Psoas muscle (tissue), 7 donors: ENCODE measurements at regions not wholly inside any gene's neighbourhood (a gene's known extent, or its start where the extent isn't known, plus 50 kb on each side); places are given as distances from the start of the nearest gene placed in this dataset.

Experiments used
- ATAC-seq, 4 donors: fragments of 200-7000 bp; cut with Tn5 transposase; one replicate each; pipeline ENCODE4 v1.9.1; 2020; ENCODE audit warnings: moderate library complexity in 3 of 4, mild to moderate bottlenecking in 2 of 4
- DNase-seq, 2 donors: peaks; one replicate each; pipeline ENCODE4 v3.0.0-alpha.2; 2020
- H3K27ac ChIP-seq: fragments of 200-600 bp; one replicate; pipeline ENCODE4 v1.8.0; 2022
- H3K27me3 ChIP-seq, 3 donors: fragments of 200-600 bp in 1 of 3; one replicate each; pipeline versions ENCODE4 v1.6.1 to v1.8.0; 2013 to 2022; ENCODE audit warnings: low read length in 2 of 3, mild to moderate bottlenecking in 2 of 3, moderate library complexity in 1 of 3; ENCODE audit not compliant: insufficient read depth in 3 of 3
- H3K36me3 ChIP-seq, 2 donors: fragments of 200-600 bp in 1 of 2; one replicate each; pipeline versions ENCODE4 v1.6.1 to v1.8.0; 2013 to 2022; ENCODE audit warnings: low read depth in 1 of 2, mild to moderate bottlenecking in 1 of 2, moderate library complexity in 1 of 2; ENCODE audit not compliant: insufficient read depth in 1 of 2
- H3K4me1 ChIP-seq: fragments of 200-600 bp; one replicate; pipeline ENCODE4 v1.8.0; 2022
- H3K4me3 ChIP-seq: fragments of 200-600 bp; one replicate; pipeline ENCODE4 v1.8.0; 2022; ENCODE audit warnings: mild to moderate bottlenecking
- H3K9me3 ChIP-seq: fragments of 200-600 bp; one replicate; pipeline ENCODE4 v1.8.0; 2022
- CTCF ChIP-seq: fragments of 200-600 bp; IDR thresholded peaks from one replicate; pipeline ENCODE4 v1.8.0; 2022; ENCODE audit warnings: antibody characterized with exemption
- WGBS, 3 donors: extraction: QIAGEN DNeasy Blood & Tissue Kit; methylation state at CpG; one replicate each; pipeline versions ENCODE4 v1.1.6 to v1.1.7; 2013; 5-methylcytosine and 5-hydroxymethylcytosine counted together
- intact Hi-C, 2 donors: fragments of 100-400 bp; cut with DNase I; formaldehyde crosslinking; loops; one replicate each; pipeline versions ENCODE4 v1.11.0 to v1.14.2; 2022
- donor health status: healthy with polysubstance abuse.
- donor health status: DM: no; HTN: no; CAD: no; lungs with moderate emphysema.
- donor health status: Bipolar disorder and iron deficiency.
- donor health status: healthy.
- donor health status: DM: yes; HTN: yes; CAD: no.
- donor health status: DM: no; HTN: no; CAD: no.
- donor health status: DM: yes; HTN: yes; CAD: no.

- intact Hi-C loops = no loop called here
- H3K4me3 ChIP-seq = no peak overlapping the region
- no peaks in the 10 kb centered on the region for H3K4me1 ChIP-seq
- no peaks in the 10 kb centered on the region for H3K9me3 ChIP-seq
- no peaks in the 10 kb centered on the region for H3K27me3 ChIP-seq
- 94 to 97% (median 95%) methylated on average over 5 of the region's 5 CpGs for WGBS, 3 donors
- DNase-seq (no peak), ATAC-seq (no peak)
- no peak overlapping the region for H3K27ac ChIP-seq
- H3K36me3 ChIP-seq = no peaks in the 10 kb centered on the region
- no peak for TF ChIP-seq CTCF
These were observed 137.0 kb upstream of the STXBP5 start for GRCh38 chr6:147067184-147067583.

DNA sequence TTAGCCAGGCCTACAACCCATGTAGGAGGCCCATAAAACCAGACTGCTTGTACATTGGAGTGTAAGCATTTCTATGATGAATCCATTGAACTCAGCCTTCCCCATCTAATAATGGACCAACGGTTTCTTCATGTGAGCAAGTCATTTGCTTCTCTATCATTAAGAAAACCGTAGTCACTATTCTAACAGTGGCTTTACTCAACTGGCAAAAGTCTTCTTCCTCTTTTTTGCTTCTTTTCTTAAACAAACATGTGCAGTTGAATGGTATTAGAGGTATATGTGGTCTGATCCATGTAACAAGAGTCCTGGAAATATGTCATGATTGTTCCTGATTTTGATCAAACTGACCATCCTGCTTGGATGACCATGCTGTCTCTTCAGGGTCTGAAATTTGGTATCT, 132.4 kb upstream of the STXBP5 start:
- no peak for TF ChIP-seq CTCF
- ATAC-seq (no peak), DNase-seq (no peak)
- no peaks in the 10 kb centered on the region for H3K4me1 ChIP-seq
- H3K4me3 ChIP-seq = no peak overlapping the region
- H3K36me3 ChIP-seq = no peaks in the 10 kb centered on the region
- intact Hi-C loops = no loop called here
- no peaks in the 10 kb centered on the region for H3K27me3 ChIP-seq
- no peak overlapping the region for H3K27ac ChIP-seq
- 85 to 88% (median 86%) methylated on average over 2 of the region's 2 CpGs for WGBS, 3 donors
- no peaks in the 10 kb centered on the region for H3K9me3 ChIP-seq

GRCh38 chr6:147075381-147075780, 128.8 kb upstream of the STXBP5 start:
- WGBS, 3 donors = 70 to 94% (median 85%) methylated on average over 1 of the region's 1 CpG
- no peak for DNase-seq
- H3K4me1 ChIP-seq = no peaks in the 10 kb centered on the region
- no peak overlapping the region for H3K27ac ChIP-seq
- H3K27me3 ChIP-seq = no peaks in the 10 kb centered on the region
- H3K9me3 ChIP-seq = no peaks in the 10 kb centered on the region
- no peak for ATAC-seq
- TF ChIP-seq CTCF = no peak
- no peaks in the 10 kb centered on the region for H3K36me3 ChIP-seq
- intact Hi-C loops = no loop called here
- no peak overlapping the region for H3K4me3 ChIP-seq

- no peaks in the 10 kb centered on the region for H3K4me1 ChIP-seq
- no peaks in the 10 kb centered on the region for H3K36me3 ChIP-seq
- 37 to 84% (median 58%) methylated on average over 5 of the region's 5 CpGs for WGBS, 3 donors
- no peak overlapping the region for H3K27ac ChIP-seq
- intact Hi-C loops = no loop called here
- H3K9me3 ChIP-seq = no peaks in the 10 kb centered on the region
- DNase-seq = no peak
- no peaks in the 10 kb centered on the region for H3K27me3 ChIP-seq
- ATAC-seq = peak in 2 of 4 donors; percentile 67 to 71
- TF ChIP-seq CTCF = no peak
- H3K4me3 ChIP-seq = no peak overlapping the region
These were observed 127.0 kb upstream of the STXBP5 start for GRCh38 chr6:147077251-147077650.

DNA sequence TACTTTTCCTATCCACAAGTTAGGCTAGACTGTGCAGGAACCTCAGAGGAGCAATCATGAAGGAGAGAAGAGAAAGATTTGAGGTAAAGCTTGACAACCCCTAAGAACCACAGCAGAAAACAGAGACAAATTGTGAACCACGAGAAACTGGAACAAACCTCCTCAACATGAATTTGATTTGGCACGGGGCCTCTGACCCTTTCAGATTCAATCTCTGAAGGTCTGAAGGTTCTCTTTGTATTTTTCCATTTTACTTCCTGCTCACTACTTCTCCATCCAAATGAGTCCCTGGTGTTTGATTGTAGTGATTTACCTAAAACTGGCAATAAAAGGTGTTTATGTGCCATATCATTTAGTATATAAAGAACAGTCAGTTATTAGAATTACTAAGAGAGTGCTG, 126.1 kb upstream of the STXBP5 start:
- TF ChIP-seq CTCF = no peak
- no peaks in the 10 kb centered on the region for H3K4me1 ChIP-seq
- 53 to 68% (median 53%) methylated on average over 2 of the region's 2 CpGs for WGBS, 3 donors
- H3K9me3 ChIP-seq = no peaks in the 10 kb centered on the region
- no peak for ATAC-seq
- H3K27me3 ChIP-seq = no peaks in the 10 kb centered on the region
- intact Hi-C loops = no loop called here
- DNase-seq = no peak
- H3K36me3 ChIP-seq = no peaks in the 10 kb centered on the region
- H3K4me3 ChIP-seq = no peak overlapping the region
- H3K27ac ChIP-seq = no peak overlapping the region
